HG02678 (cell line): ENCODE measurements at regions not wholly inside any gene's neighbourhood (a gene's known extent, or its start where the extent isn't known, plus 50 kb on each side); places are given as distances from the start of the nearest gene placed in this dataset.
"Not testable (repeated sequence)": the region's sequence is repeated elsewhere in the genome, so short reads cannot be mapped to it uniquely, and the experiment has no call there.

ENCODE experiments used
- ATAC-seq: cut with Tn5 transposase; IDR thresholded peaks from one replicate; pipeline ENCODE4 v1.9.1; 2021; ENCODE audit warnings: mild to moderate bottlenecking, moderate library complexity; ENCODE audit not compliant: unreplicated experiment

GRCh38 chr1:60619581-60619980 lies 462.8 kb upstream of the NFIA start:
- no peak for ATAC-seq

DNA sequence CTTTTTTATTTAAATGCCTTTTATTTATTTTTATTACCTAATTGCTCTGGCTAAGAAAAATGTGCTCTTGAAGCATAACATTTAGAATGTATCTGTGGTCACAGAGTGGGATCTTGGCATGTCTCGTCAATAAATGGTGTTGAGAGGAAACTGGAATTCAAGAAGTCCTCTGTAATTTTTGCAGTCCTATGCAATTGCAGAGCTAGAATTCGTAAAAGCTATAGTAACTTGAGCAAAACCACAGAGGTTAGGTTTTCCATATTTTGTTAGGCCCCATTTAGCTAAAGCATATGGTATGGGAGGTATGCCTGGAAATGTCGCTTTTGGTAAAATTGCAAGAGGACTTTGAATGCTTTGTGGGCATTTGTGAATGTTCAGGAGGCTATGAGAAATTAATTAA lies 466.7 kb upstream of the NFIA start:
- no peak for ATAC-seq

- ATAC-seq, result no peak
These were observed 469.6 kb upstream of the NFIA start for GRCh38 chr1:60612790-60613189.

- ATAC-seq, result not testable (repeated sequence)
These were observed 475.4 kb upstream of the NFIA start for GRCh38 chr1:60606921-60607320.

DNA sequence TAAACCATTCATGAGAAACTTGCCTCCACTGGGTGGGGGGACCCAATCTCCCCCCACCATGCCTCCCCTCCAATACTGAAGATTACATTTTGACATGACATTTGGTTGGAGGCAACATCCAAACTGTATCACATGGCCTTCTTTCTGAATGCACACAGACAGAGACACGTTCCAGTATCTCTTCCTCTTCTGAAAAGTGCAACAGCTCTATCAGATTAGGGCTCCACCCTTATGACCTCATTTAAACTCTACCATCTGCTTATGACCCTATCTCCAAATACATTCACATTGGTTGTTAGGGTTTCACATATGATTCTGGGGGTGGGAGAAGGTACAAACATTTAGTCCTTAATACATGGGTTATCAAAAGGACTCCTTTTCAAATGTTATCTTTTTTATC lies 481.8 kb upstream of the NFIA start:
- no peak for ATAC-seq

GRCh38 chr1:60599574-60599973 lies 482.8 kb upstream of the NFIA start:
- no peak for ATAC-seq

DNA sequence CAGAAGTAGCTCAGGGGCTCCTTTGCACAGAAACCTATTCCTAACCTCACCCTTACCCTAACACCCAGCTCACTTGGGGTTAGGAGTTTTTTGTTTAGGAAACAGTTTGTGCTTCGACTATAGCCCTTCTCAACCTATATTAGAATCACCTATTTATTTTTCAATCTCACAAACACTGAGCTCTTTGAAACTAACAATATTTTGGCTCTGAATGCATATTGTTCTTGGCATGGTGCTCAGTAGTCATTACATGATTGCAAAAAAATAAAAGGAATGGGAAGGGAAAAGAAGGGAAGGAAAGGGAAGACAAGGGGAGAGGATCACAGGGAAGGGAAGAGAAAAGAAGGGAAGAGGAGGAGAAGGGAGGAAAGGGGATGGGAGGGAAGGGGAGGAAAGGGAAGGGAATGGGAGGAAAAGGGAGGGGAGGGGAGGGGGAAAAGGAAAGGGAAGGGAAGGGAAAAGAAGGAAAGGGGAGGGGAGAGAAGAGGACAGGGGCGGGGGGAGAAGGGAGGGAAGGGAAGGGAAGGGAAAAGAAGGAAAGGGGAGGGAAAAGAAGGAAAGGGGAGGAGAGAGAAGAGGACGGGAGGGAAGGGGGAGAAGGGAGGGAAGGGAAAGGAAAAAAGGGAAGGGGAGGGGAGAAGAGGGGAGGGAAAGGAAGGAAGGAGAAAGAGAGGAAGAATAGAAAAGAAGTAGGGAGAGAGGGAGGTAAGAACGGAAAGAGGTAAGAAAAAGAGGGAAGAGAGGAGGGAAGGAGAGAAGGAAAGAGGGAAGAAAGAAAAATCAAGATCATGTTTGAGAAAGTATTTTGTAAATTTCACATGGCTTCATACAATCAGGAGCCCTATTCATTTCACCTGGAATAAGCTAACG lies 484.1 kb upstream of the NFIA start:
- ATAC-seq, result no peak

GRCh38 chr1:60596791-60597750 lies 485.3 kb upstream of the NFIA start:
- no peak for ATAC-seq

- ATAC-seq, result no peak
These were observed 490.8 kb upstream of the NFIA start for GRCh38 chr1:60591583-60591982.

DNA sequence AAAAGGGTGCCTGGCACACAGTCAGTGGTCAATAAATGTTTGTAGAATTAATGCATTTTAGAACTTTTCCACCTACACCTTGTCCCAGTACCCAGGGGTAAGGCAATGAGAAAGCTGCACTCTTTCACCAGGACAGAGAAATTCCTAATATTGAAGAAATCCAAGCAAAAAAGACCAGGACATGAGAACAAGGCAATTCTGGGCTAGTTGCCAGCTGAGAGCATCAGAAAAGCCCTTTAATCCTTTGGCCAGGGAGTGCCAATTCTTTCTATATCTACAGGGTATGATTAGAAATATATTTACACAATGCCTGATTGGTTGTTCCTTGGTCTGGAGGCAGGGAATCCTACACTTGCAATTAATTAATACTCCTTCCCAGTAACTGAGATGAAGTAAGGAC lies 492.4 kb upstream of the NFIA start:
- ATAC-seq, result no peak

DNA sequence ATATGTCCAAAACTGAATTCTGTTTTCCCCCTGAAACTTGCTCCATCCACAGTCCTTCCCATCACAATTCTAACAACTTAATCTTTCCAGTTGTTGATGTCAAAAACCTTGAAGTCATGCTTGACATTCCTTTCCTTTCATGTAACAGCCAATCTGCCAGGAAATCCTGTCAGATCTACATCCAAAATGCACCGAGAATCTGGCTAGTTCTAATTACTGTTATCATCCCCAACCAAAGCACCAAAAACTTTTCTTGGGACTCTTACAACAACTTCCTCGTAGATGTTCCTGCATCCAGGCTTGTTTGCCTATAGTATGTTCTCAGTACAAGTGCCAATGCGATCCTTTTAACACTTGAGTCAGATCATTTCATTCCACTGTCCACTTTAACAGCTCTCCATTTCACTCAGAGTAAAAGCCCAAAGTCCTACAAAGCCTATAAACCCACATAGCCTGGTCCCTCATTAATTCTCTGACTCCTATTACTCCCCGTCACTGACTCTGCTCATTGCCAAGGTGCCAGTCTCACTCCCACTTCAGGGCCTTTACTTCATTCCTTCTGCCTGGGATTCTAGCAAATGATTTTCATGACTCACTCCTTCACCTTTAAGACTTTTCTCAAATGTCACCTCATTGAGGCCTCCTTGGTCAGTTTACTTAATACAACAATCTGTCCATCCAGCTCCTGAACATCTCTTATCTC lies 493.2 kb upstream of the NFIA start:
- no peak for ATAC-seq

DNA sequence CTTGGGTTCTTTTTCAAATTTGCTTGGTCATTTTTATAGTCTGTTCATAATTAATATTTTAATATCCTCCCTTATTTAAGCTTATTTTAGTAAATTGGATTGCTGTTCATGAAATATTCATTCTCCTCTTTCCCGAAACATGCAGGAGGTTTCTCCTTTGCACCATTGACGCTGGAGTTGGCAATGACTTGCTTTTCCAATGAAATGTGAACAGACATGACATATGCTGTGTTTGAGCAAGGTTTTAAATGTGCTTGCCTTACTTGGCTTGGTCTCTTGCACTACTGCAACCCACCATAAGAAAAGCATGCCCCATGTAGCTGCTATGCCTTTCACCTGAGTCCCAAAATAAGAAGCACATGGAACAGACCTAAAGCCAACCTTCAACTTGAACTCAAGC lies 498.0 kb upstream of the NFIA start:
- no peak for ATAC-seq

GRCh38 chr1:60583696-60584095 lies 498.7 kb upstream of the NFIA start:
- no peak for ATAC-seq

- no peak for ATAC-seq
These were observed 500.7 kb upstream of the NFIA start for GRCh38 chr1:60581455-60582220.

- ATAC-seq, result no peak
These were observed 503.5 kb upstream of the C1orf87 start for GRCh38 chr1:60577029-60577428.

DNA sequence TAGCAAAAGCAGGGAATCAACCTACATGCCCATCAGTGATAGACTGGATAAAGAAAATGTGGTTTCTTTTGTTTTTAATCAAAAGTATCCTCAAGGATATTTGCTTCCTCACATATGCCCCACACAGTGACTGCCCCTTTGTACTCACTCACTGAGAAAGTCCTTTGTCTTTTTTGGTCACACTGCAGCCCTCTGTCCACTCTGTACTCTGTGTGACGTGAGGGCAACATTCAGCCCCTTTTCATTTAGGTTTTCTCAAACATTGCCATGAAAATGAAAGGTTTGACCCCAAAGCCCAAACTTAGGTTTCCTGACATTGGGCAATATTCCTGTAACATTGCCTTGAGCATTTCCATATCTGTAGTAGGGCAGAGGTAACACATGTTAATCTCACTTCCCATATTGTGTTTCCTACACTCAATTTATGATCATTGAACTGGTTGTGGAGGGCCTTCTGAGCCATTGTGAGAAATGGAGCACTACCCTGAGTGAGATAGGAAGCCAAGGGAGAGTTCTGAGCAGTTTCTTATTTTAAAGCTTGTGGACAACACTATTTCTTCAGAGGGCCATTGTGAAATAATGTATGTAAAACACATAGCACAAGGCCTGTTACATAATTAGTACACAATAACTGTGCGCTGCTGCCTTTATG lies 501.9 kb upstream of the C1orf87 start:
- no peak for ATAC-seq

DNA sequence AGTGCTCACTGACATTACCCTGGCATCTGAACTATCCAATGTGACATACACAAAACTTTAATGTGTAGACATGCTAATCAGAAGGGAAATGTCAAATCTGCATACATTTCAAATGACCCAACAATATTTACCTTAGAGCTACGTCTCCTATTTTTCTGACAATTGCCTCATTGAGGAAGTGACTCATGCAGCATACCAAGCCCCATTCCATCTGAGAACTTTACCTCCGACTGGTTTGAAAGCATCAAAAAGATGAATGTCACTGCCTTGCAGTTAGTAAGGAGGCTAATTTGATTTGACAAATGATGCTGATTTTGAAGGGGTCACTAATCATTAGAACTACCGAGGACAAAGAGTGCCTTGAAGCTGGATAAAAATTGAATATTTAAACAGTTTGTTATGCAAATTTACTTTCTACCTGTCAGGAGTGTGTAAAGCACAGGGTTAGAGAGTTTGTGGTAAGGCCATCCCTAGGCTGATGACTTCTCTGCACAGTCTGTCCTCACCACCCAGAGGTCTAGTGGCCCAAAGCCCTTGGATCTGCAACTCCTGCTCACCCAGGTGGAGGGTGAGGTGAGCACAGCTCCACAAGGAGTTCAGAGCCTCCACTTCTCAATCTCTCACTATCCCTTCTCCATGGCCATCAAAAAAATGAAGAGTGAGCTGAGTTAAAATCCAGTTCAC lies 500.3 kb upstream of the C1orf87 start:
- no peak for ATAC-seq

GRCh38 chr1:60573121-60573520 lies 499.6 kb upstream of the C1orf87 start:
- ATAC-seq, result no peak

DNA sequence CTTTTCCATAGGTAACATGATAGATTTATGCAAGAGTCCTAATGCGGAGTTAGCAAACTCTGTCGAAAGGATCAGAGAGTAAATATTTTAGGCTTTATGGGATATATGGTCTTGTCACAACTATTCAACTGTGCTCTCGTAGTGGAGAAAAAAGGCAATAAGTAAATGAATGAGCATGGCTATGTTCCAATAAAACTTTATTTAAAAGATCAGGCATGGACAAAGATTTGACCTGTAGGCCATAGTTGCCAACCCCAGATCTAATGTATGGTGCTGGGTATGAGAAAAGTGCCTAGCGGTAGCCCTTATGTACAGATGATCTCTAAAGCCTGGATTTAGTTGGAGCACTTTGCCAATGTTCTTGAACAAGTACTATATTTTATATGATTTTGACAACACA lies 498.8 kb upstream of the C1orf87 start:
- ATAC-seq, result no peak
